ENCODE measurements at regions not wholly inside any gene's neighbourhood (a gene's known extent, or its start where the extent isn't known, plus 50 kb on each side); places are given as distances from the start of the nearest gene placed in this dataset.

- TF ChIP-seq CTCF (IDR thresholded peaks at IDR 0.05 in 2 of 3, conservative IDR thresholded peaks at IDR 0.05 in 1 of 3; ENCODE audit: control insufficient read depth in 2 of 3, extremely low read depth in 1 of 3, insufficient read depth in 1 of 3, low read depth in 3 of 3, low read length in 3 of 3) (no peak), CREM (IDR thresholded peaks at IDR 0.05; ENCODE audit: low read depth) (no peak), POLR2AphosphoS5 (IDR thresholded peaks at IDR 0.05; ENCODE audit: low read length) (no peak), RELA (IDR thresholded peaks at IDR 0.05; ENCODE audit: borderline replicate concordance, partially characterized antibody) (no peak), BHLHE40 (IDR thresholded peaks at IDR 0.05; ENCODE audit: borderline replicate concordance in 1 of 2, low read depth in 2 of 2, low read length in 1 of 2) (no peak), CEBPB (IDR thresholded peaks at IDR 0.05; ENCODE audit: borderline replicate concordance in 1 of 2, low read depth in 2 of 2, low read length in 2 of 2) (no peak)
- TF ChIP-seq, protein P1, sequence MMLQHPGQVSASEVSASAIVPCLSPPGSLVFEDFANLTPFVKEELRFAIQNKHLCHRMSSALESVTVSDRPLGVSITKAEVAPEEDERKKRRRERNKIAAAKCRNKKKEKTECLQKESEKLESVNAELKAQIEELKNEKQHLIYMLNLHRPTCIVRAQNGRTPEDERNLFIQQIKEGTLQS (IDR thresholded peaks at IDR 0.05; ENCODE audit: borderline replicate concordance, extremely low read depth, low read depth, low read length): no peak
- TF ChIP-seq, protein P2, sequence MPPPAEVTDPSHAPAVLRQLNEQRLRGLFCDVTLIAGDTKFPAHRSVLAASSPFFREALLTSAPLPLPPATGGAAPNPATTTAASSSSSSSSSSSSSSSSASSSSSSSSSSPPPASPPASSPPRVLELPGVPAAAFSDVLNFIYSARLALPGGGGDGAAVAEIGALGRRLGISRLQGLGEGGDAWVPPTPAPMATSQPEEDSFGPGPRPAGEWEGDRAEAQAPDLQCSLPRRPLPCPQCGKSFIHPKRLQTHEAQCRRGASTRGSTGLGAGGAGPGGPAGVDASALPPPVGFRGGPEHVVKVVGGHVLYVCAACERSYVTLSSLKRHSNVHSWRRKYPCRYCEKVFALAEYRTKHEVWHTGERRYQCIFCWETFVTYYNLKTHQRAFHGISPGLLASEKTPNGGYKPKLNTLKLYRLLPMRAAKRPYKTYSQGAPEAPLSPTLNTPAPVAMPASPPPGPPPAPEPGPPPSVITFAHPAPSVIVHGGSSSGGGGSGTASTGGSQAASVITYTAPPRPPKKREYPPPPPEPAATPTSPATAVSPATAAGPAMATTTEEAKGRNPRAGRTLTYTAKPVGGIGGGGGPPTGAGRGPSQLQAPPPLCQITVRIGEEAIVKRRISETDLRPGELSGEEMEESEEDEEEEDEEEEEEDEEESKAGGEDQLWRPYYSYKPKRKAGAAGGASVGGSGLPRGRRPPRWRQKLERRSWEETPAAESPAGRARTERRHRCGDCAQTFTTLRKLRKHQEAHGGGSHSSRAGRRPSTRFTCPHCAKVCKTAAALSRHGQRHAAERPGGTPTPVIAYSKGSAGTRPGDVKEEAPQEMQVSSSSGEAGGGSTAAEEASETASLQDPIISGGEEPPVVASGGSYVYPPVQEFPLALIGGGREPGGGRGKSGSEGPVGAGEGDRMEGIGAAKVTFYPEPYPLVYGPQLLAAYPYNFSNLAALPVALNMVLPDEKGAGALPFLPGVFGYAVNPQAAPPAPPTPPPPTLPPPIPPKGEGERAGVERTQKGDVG (CRISPR knock-in tag; IDR thresholded peaks at IDR 0.05): no peak
Observed at GRCh38 chr3:143215059-143215458, 95.5 kb downstream of the CHST2 start.

All from GM12878 (cell line).